HCT116 (cell line): ENCODE measurements at regions not wholly inside any gene's neighbourhood (a gene's known extent, or its start where the extent isn't known, plus 50 kb on each side); places are given as distances from the start of the nearest gene placed in this dataset.
"Not testable (repeated sequence)": the region's sequence is repeated elsewhere in the genome, so short reads cannot be mapped to it uniquely, and the experiment has no call there.

Experiments
- ATAC-seq: fragments of 200-7000 bp; cut with Tn5 transposase; 2 replicates; pipeline ENCODE4 v1.9.1; 2020; ENCODE audit warnings: mild to moderate bottlenecking, moderate library complexity
- BruUV-seq: library from RNA; stranded (reverse); fragments of 400-500 nt; replicated peaks from 2 replicates; lab custom pipeline; 2021; lab: Mats Ljungman, UMichigan
- CTCF ChIA-PET: fragments of 300-600 bp; sonication (Branson Sonifier 250); formaldehyde crosslinking; loops from one replicate; lab custom pipeline; 2021; ENCODE audit warnings: antibody characterized with exemption; lab: Charles Lee
- POLR2A ChIA-PET: fragments of 300-600, 350-600 bp; sonication (Branson Sonifier 250); formaldehyde crosslinking; loops from one replicate; lab custom pipeline; 2021; ENCODE audit warnings: antibody characterized with exemption; lab: Charles Lee
- RAD21 ChIA-PET, 2 experiments: fragments of 300-600 bp; sonication (Branson Sonifier 250); formaldehyde crosslinking; loops; one replicate each; lab custom pipeline; 2023; ENCODE audit warnings: low total read pairs in 2 of 2; ENCODE audit not compliant: uncharacterized antibody in 2 of 2, unreplicated experiment in 2 of 2, low non-redundant PET in 1 of 2; lab: Charles Lee
- DNase-seq: peaks from one replicate; pipeline ENCODE4 v3.0.0-alpha.2; 2010; ENCODE audit warnings: low read depth, low spot score
- H2AFZ ChIP-seq: fragments of 200-600 bp; shearing (Covaris generic), sonication (generic); 2 replicates; pipeline ENCODE4 v1.6.1; 2017; ENCODE audit warnings: low read depth, mixed run types, mixed read lengths, antibody characterized with exemption, low read length; ENCODE audit not compliant: poor library complexity, severe bottlenecking
- H3K27ac ChIP-seq: 2 replicates; pipeline ENCODE4 v1.5.1; 2012; ENCODE audit warnings: low read depth, low read length
- H3K27me3 ChIP-seq: fragments of 200-600 bp; sonication (generic); 2 replicates; pipeline ENCODE4 v1.6.1; 2016; ENCODE audit warnings: mixed run types, low read length, mixed read lengths; ENCODE audit not compliant: insufficient read depth
- H3K36me3 ChIP-seq, 2 experiments: fragments of 200-500 bp in 1 of 2; fragments of 200-600 bp in 1 of 2; sonication (Bioruptor generic) in 1 of 2; sonication (generic) in 1 of 2; 2 replicates each; pipeline versions ENCODE4 v1.5.1 to v1.6.1; 2014 to 2016; ENCODE audit warnings: low read length in 2 of 2, inconsistent platforms in 1 of 2, mixed read lengths in 1 of 2, mixed run types in 1 of 2; ENCODE audit not compliant: insufficient read depth in 2 of 2, control insufficient read depth in 1 of 2
- H3K4me1 ChIP-seq, 2 experiments: fragments of 200-600 bp in 1 of 2; sonication (generic) in 1 of 2; 2 replicates each; pipeline versions ENCODE4 v1.5.1 to v1.6.1; 2012 to 2017; ENCODE audit warnings: low read length in 2 of 2, inconsistent platforms in 1 of 2, mild to moderate bottlenecking in 1 of 2, mixed read lengths in 1 of 2, mixed run types in 1 of 2, moderate library complexity in 1 of 2; ENCODE audit not compliant: insufficient read depth in 2 of 2, control insufficient read depth in 1 of 2
- H3K4me2 ChIP-seq: fragments of 200-600 bp; sonication (generic); 2 replicates; pipeline ENCODE4 v1.6.1; 2017; ENCODE audit warnings: mixed run types, low read length, mixed read lengths
- H3K4me3 ChIP-seq, 2 experiments: fragments of 200-600 bp in 1 of 2; sonication (generic) in 1 of 2; replicated peaks in 1 of 2; 2 replicates each; pipeline ENCODE4 v1.5.1; 2011 to 2016; ENCODE audit warnings: low read length in 2 of 2, control low read depth in 1 of 2, low read depth in 1 of 2, mild to moderate bottlenecking in 1 of 2, mixed read lengths in 1 of 2, mixed run types in 1 of 2
- H3K79me2 ChIP-seq: fragments of 200-600 bp; sonication (generic); 2 replicates; pipeline ENCODE4 v1.6.1; 2017; ENCODE audit warnings: mild to moderate bottlenecking, mixed run types, low read length, moderate library complexity, mixed read lengths; ENCODE audit not compliant: insufficient read depth
- H3K9ac ChIP-seq: fragments of 200-600 bp; sonication (generic); 2 replicates; pipeline ENCODE4 v1.6.1; 2016; ENCODE audit warnings: low read length, mixed read lengths
- H3K9me2 ChIP-seq: fragments of 200-600 bp; sonication (generic), shearing (Covaris generic); 2 replicates; pipeline ENCODE4 v1.6.1; 2017; ENCODE audit warnings: mixed run types, mild to moderate bottlenecking, moderate library complexity; ENCODE audit not compliant: insufficient read depth
- H3K9me3 ChIP-seq, 2 experiments: fragments of 200-500 bp in 1 of 2; fragments of 200-600 bp in 1 of 2; sonication (Bioruptor generic) in 1 of 2; sonication (generic) in 1 of 2; 2 replicates each; pipeline ENCODE4 v1.6.1; 2014 to 2017; ENCODE audit warnings: low read length in 2 of 2, mixed read lengths in 2 of 2, inconsistent platforms in 1 of 2, low read depth in 1 of 2, mild to moderate bottlenecking in 1 of 2, mixed run types in 1 of 2, moderate library complexity in 1 of 2; ENCODE audit not compliant: control insufficient read depth in 1 of 2, insufficient read depth in 1 of 2
- H4K20me1 ChIP-seq: fragments of 200-600 bp; sonication (generic), shearing (Covaris generic); 2 replicates; pipeline ENCODE4 v1.6.1; 2017; ENCODE audit warnings: mixed run types, mild to moderate bottlenecking, moderate library complexity; ENCODE audit not compliant: insufficient read depth
- CBX3 ChIP-seq: IDR thresholded peaks from 2 replicates; pipeline ENCODE4 v1.6.1; 2012; ENCODE audit warnings: low read depth
- ELF1 ChIP-seq: IDR thresholded peaks from 2 replicates; pipeline ENCODE4 v1.6.1; 2012; ENCODE audit warnings: low read depth, borderline replicate concordance
- EZH2phosphoT487 ChIP-seq: fragments of 200-600 bp; IDR thresholded peaks from 2 replicates; pipeline ENCODE4 v1.6.1; 2018; ENCODE audit warnings: antibody characterized with exemption, borderline replicate concordance
- FOSL1 ChIP-seq: IDR thresholded peaks from 2 replicates; pipeline ENCODE4 v1.6.1; 2012; ENCODE audit warnings: low read depth
- SIN3A ChIP-seq: IDR thresholded peaks from 2 replicates; pipeline ENCODE4 v1.6.1; 2012; ENCODE audit warnings: low read depth
- SP1 ChIP-seq: IDR thresholded peaks from 2 replicates; pipeline ENCODE4 v1.6.1; 2012; ENCODE audit warnings: low read depth
- SRF ChIP-seq: IDR thresholded peaks from 2 replicates; pipeline ENCODE4 v1.6.1; 2012; ENCODE audit warnings: low read depth
- YY1 ChIP-seq: IDR thresholded peaks from 2 replicates; pipeline ENCODE4 v1.6.1; 2011; ENCODE audit warnings: low read length, low read depth, moderate library complexity, mild to moderate bottlenecking; ENCODE audit not compliant: insufficient replicate concordance; ENCODE audit errors: extremely low read depth
- ZFX ChIP-seq: fragments of 450-650 bp; IDR thresholded peaks from 2 replicates; pipeline ENCODE4 v1.6.1; 2017
- intact Hi-C: fragments of 100-400 bp; cut with micrococcal nuclease; formaldehyde crosslinking; loops from 2 replicates; pipeline ENCODE4 v1.10.0; 2022
- TF ChIP-seq, protein P1 (sequence below), 3 experiments: fragments of 200-600 bp in 1 of 3; sonication (generic) in 1 of 3; IDR thresholded peaks in 2 of 3; conservative IDR thresholded peaks in 1 of 3; 2 replicates each; pipeline ENCODE4 v1.5.1; 2012 to 2017; ENCODE audit warnings: low read depth in 2 of 3, low read length in 2 of 3, antibody characterized with exemption in 1 of 3, borderline replicate concordance in 1 of 3, control low read depth in 1 of 3, mild to moderate bottlenecking in 1 of 3, mixed read lengths in 1 of 3, mixed run types in 1 of 3, moderate library complexity in 1 of 3; ENCODE audit not compliant: insufficient read depth in 1 of 3
- TF ChIP-seq, protein P2 (sequence below): IDR thresholded peaks from 2 replicates; pipeline ENCODE4 v1.6.1; 2012; ENCODE audit warnings: low read depth
- TF ChIP-seq, protein P3 (sequence below): IDR thresholded peaks from 2 replicates; pipeline ENCODE4 v1.6.1; 2011; ENCODE audit warnings: mild to moderate bottlenecking, low read length, moderate library complexity; ENCODE audit not compliant: insufficient replicate concordance; ENCODE audit errors: extremely low read depth

DNA sequence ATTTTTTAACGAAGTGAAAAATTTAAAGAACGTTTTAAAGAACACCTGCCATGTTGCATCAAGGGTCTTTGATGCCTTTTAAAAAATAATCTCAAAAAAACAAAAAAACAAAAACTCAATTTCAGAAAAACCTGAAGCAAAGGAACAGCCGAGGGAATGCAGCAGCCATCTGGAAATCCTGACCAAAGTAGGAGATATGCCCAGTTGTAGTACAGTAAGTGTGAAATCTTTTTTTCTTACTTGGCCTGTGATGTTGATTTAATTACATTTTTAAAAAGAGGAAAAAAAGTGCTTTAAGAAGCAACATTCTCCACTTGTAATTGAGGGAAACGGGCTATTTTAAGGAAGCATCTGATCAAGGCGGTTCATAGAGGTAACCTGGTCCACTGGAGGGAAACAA is 213.7 kb upstream of the GAP43 start:
- Histone ChIP-seq H4K20me1 (no peaks in the 10 kb centered on the region), H3K9me3 (no peaks in the 10 kb centered on the region), H3K4me2 (no peak overlapping the region), H3K9me2 (no peaks in the 10 kb centered on the region), H3K27ac (no peak overlapping the region), H3K79me2 (no peaks in the 10 kb centered on the region), H3K4me1 (no peaks in the 10 kb centered on the region), H3K4me3 (no peak overlapping the region), H2AFZ (no peak overlapping the region), H3K27me3 (no peaks in the 10 kb centered on the region), H3K9ac (no peak overlapping the region), H3K36me3 (no peaks in the 10 kb centered on the region)
- ChIA-PET POLR2A (no interaction called here), CTCF (no interaction called here), RAD21 (no interaction called here)
- DNase-seq (no peak), ATAC-seq (no peak)
- BruUV-seq, result no TSS peak
- intact Hi-C loops, result no loop called here
- no peak for TF ChIP-seq EZH2phosphoT487
- TF ChIP-seq, protein P1, sequence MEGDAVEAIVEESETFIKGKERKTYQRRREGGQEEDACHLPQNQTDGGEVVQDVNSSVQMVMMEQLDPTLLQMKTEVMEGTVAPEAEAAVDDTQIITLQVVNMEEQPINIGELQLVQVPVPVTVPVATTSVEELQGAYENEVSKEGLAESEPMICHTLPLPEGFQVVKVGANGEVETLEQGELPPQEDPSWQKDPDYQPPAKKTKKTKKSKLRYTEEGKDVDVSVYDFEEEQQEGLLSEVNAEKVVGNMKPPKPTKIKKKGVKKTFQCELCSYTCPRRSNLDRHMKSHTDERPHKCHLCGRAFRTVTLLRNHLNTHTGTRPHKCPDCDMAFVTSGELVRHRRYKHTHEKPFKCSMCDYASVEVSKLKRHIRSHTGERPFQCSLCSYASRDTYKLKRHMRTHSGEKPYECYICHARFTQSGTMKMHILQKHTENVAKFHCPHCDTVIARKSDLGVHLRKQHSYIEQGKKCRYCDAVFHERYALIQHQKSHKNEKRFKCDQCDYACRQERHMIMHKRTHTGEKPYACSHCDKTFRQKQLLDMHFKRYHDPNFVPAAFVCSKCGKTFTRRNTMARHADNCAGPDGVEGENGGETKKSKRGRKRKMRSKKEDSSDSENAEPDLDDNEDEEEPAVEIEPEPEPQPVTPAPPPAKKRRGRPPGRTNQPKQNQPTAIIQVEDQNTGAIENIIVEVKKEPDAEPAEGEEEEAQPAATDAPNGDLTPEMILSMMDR (IDR thresholded peaks at IDR 0.05 in 2 of 3, conservative IDR thresholded peaks at IDR 0.05 in 1 of 3; ENCODE audit: borderline replicate concordance in 1 of 3, insufficient read depth in 1 of 3, low read depth in 2 of 3, low read length in 2 of 3), result no peak
- no peak for TF ChIP-seq SIN3A
- no peak for TF ChIP-seq CBX3
- TF ChIP-seq ELF1, result no peak
- TF ChIP-seq, protein P2, sequence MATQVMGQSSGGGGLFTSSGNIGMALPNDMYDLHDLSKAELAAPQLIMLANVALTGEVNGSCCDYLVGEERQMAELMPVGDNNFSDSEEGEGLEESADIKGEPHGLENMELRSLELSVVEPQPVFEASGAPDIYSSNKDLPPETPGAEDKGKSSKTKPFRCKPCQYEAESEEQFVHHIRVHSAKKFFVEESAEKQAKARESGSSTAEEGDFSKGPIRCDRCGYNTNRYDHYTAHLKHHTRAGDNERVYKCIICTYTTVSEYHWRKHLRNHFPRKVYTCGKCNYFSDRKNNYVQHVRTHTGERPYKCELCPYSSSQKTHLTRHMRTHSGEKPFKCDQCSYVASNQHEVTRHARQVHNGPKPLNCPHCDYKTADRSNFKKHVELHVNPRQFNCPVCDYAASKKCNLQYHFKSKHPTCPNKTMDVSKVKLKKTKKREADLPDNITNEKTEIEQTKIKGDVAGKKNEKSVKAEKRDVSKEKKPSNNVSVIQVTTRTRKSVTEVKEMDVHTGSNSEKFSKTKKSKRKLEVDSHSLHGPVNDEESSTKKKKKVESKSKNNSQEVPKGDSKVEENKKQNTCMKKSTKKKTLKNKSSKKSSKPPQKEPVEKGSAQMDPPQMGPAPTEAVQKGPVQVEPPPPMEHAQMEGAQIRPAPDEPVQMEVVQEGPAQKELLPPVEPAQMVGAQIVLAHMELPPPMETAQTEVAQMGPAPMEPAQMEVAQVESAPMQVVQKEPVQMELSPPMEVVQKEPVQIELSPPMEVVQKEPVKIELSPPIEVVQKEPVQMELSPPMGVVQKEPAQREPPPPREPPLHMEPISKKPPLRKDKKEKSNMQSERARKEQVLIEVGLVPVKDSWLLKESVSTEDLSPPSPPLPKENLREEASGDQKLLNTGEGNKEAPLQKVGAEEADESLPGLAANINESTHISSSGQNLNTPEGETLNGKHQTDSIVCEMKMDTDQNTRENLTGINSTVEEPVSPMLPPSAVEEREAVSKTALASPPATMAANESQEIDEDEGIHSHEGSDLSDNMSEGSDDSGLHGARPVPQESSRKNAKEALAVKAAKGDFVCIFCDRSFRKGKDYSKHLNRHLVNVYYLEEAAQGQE, result no peak
- TF ChIP-seq SRF, result no peak
- TF ChIP-seq, protein P3, sequence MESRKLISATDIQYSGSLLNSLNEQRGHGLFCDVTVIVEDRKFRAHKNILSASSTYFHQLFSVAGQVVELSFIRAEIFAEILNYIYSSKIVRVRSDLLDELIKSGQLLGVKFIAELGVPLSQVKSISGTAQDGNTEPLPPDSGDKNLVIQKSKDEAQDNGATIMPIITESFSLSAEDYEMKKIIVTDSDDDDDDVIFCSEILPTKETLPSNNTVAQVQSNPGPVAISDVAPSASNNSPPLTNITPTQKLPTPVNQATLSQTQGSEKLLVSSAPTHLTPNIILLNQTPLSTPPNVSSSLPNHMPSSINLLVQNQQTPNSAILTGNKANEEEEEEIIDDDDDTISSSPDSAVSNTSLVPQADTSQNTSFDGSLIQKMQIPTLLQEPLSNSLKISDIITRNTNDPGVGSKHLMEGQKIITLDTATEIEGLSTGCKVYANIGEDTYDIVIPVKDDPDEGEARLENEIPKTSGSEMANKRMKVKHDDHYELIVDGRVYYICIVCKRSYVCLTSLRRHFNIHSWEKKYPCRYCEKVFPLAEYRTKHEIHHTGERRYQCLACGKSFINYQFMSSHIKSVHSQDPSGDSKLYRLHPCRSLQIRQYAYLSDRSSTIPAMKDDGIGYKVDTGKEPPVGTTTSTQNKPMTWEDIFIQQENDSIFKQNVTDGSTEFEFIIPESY, result no peak
- no peak for TF ChIP-seq YY1
- no peak for TF ChIP-seq ZFX
- no peak for TF ChIP-seq FOSL1
- no peak for TF ChIP-seq SP1

DNA sequence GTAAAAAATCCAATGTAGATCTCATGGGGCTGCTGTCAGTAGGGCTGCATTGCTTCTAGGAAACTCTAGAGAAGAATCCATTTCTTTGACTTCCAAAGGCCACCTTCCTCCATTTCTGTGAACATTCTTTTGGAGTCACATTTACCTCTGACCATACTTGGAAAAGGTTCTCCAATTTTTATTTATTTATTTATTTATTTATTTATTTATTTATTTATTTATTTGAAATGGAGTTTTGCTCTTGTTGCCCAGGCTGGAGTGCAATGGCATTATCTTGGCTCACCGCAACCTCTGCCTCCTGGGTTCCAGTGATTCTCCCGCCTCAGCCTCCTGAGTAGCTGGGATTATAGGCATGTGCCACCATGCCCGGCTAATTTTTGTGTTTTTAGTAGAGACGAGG is 208.7 kb upstream of the GAP43 start:
- BruUV-seq, result not testable (repeated sequence)

More for the DNA sequence above, 208.7 kb upstream of the GAP43 start:
- H3K36me3 ChIP-seq, CTCF ChIA-PET, H3K27ac ChIP-seq, DNase-seq, H3K9ac ChIP-seq, H3K27me3 ChIP-seq, H3K4me3 ChIP-seq, ATAC-seq, H3K4me1 ChIP-seq, H3K9me2 ChIP-seq, H3K4me2 ChIP-seq, POLR2A ChIA-PET, RAD21 ChIA-PET, H4K20me1 ChIP-seq, H3K79me2 ChIP-seq, H2AFZ ChIP-seq, H3K9me3 ChIP-seq, intact Hi-C loops: not testable (repeated sequence)
